SH-SY5Y (cell line): ENCODE measurements at regions not wholly inside any gene's neighbourhood (a gene's known extent, or its start where the extent isn't known, plus 50 kb on each side); places are given as distances from the start of the nearest gene placed in this dataset.

Experiments
- GATA2 ChIP-seq: IDR thresholded peaks from 2 replicates; pipeline ENCODE4 v1.6.1; 2011; ENCODE audit warnings: mild to moderate bottlenecking, low read depth, low read length
- GATA3 ChIP-seq: IDR thresholded peaks from 2 replicates; pipeline ENCODE4 v1.6.1; 2011; ENCODE audit warnings: low read depth, mild to moderate bottlenecking, low read length, moderate library complexity

GRCh38 chr14:54133896-54134295 lies 177.3 kb upstream of the BMP4 start:
- TF ChIP-seq GATA2 (no peak), GATA3 (no peak)
